HG03439 (cell line): ENCODE measurements at regions not wholly inside any gene's neighbourhood (a gene's known extent, or its start where the extent isn't known, plus 50 kb on each side); places are given as distances from the start of the nearest gene placed in this dataset.

Experiments
- ATAC-seq: cut with Tn5 transposase; IDR thresholded peaks from one replicate; pipeline ENCODE4 v1.9.1; 2021; ENCODE audit warnings: mild to moderate bottlenecking, moderate library complexity; ENCODE audit not compliant: unreplicated experiment

DNA sequence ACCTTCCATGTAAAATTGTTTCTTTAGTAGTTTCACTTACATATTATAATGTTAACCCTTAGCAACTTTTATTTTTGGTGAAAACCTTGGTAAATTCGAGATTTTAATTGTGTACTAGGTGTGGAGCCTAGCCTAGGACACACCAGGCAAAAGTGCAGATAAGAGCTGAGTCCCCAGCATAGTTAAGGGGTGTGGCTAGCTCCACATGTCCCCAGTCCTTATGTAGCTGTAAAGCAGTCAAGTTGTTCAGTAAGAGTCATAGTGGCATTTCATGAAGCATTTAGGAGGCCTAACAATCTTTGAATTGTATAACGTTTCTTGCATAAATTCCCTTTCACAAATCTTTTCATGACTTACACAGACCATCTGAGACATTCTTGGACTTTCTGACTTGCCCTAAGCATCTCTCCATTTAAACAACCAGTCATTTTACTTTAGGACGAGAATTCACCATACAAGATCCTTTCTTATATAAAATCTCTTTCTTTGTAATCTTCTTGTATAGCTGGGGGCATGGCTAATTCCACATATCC, 53.8 kb upstream of the INHBA start:
- ATAC-seq: no peak

- ATAC-seq: no peak
Observed at GRCh38 chr7:41755096-41755495, 52.2 kb upstream of the INHBA start.

DNA sequence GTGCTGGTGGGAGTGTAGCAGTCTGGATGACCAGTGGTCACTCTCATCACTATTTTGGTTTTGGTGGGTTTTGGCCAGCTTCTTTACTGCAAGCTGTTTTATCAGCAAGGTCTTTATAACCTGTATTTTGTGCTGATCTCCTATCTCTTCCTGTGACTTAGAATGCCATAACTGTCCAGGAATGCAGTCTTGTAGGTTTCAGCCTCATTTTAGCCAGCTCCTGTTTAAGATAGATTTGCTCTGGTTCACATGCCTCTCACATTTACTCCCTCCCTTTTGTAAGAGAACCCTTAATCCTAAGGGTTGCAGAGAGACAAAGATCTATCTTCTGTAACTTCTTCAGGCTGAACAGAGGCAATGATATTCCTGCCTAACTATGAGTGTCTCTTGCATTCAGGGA, 51.2 kb upstream of the INHBA start:
- ATAC-seq: no peak
